Midbrain (tissue), 1 donor: ENCODE measurements at regions not wholly inside any gene's neighbourhood (a gene's known extent, or its start where the extent isn't known, plus 50 kb on each side); places are given as distances from the start of the nearest gene placed in this dataset.
"Not testable (repeated sequence)": the region's sequence is repeated elsewhere in the genome, so short reads cannot be mapped to it uniquely, and the experiment has no call there.

ENCODE experiments used
- DNase-seq: peaks from one replicate; lab custom pipeline; 2025; lab: John Stamatoyannopoulos, UW

- no peak for DNase-seq
Observed at GRCh38 chr3:102036472-102036871, 187.2 kb downstream of the NFKBIZ start.

- no peak for DNase-seq
Observed at GRCh38 chr3:102037209-102037608, 187.9 kb downstream of the NFKBIZ start.

- DNase-seq, result no peak
Observed at GRCh38 chr3:102037791-102038190, 188.5 kb downstream of the NFKBIZ start.

- peak; percentile 13 for DNase-seq
Observed at GRCh38 chr3:102038477-102039142, 189.3 kb downstream of the NFKBIZ start.

GRCh38 chr3:102040144-102040543 lies 190.8 kb downstream of the NFKBIZ start:
- not testable (repeated sequence) for DNase-seq

- DNase-seq, result no peak
Observed at GRCh38 chr3:102053375-102053989, 204.2 kb downstream of the NFKBIZ start.

- DNase-seq, result no peak
Observed at GRCh38 chr3:102054543-102055080, 205.3 kb downstream of the NFKBIZ start.

- DNase-seq, result no peak
Observed at GRCh38 chr3:102057781-102058421, 208.6 kb downstream of the NFKBIZ start.

- no peak for DNase-seq
Observed at GRCh38 chr3:102059145-102059943, 210.0 kb downstream of the NFKBIZ start.

- DNase-seq, result no peak
Observed at GRCh38 chr3:102060814-102061213, 211.5 kb downstream of the NFKBIZ start.

- no peak for DNase-seq
Observed at GRCh38 chr3:102063572-102063971, 214.3 kb downstream of the NFKBIZ start.

- no peak for DNase-seq
Observed at GRCh38 chr3:102066470-102066869, 217.2 kb downstream of the NFKBIZ start.

GRCh38 chr3:102068327-102068726 lies 219.0 kb downstream of the NFKBIZ start:
- DNase-seq, result no peak

- no peak for DNase-seq
Observed at GRCh38 chr3:102068736-102069135, 219.4 kb downstream of the NFKBIZ start.

GRCh38 chr3:102069211-102069662 lies 219.9 kb downstream of the NFKBIZ start:
- no peak for DNase-seq

GRCh38 chr3:102074946-102075345 lies 225.6 kb downstream of the NFKBIZ start:
- no peak for DNase-seq

- DNase-seq, result no peak
Observed at GRCh38 chr3:102078401-102078800, 229.1 kb downstream of the NFKBIZ start.

GRCh38 chr3:102078854-102079808 lies 229.8 kb downstream of the NFKBIZ start:
- no peak for DNase-seq

- DNase-seq, result no peak
Observed at GRCh38 chr3:102079809-102080197, 230.5 kb downstream of the NFKBIZ start.

- no peak for DNase-seq
Observed at GRCh38 chr3:102081572-102082289, 232.4 kb downstream of the NFKBIZ start.
